ENCODE measurements at regions not wholly inside any gene's neighbourhood (a gene's known extent, or its start where the extent isn't known, plus 50 kb on each side); places are given as distances from the start of the nearest gene placed in this dataset.
A peak's percentile ranks its signal among the peaks of the same experiment; 100 is the strongest.
"Not testable (repeated sequence)": the region's sequence is repeated elsewhere in the genome, so short reads cannot be mapped to it uniquely, and the experiment has no call there.

- H3K27ac Mint-ChIP-seq; H3K27ac ChIP-seq (ENCODE audit: low read depth); H3K9me3 Mint-ChIP-seq; H3K79me2 ChIP-seq (replicated peaks; ENCODE audit: insufficient read depth); H3F3A ChIP-seq (replicated peaks; ENCODE audit: low read depth); ATAC-seq; H3K36me3 ChIP-seq (ENCODE audit: insufficient read depth); H3K9me2 ChIP-seq (ENCODE audit: insufficient read depth); H2AFZ ChIP-seq; H3K4me1 ChIP-seq (ENCODE audit: insufficient read depth); DNase-seq (ENCODE audit: low spot score); H4K20me1 ChIP-seq (replicated peaks; ENCODE audit: insufficient read depth); H3K36me3 Mint-ChIP-seq (ENCODE audit: low read depth): not testable (repeated sequence)
- peaks cover 23% of the 10 kb centered on the region for H3K27me3 Mint-ChIP-seq (ENCODE audit: insufficient read depth, low read depth, poor library complexity)
- Histone ChIP-seq H3K27me3 (ENCODE audit: insufficient read depth) (peaks cover 29% of the 10 kb centered on the region), H3K4me3 (peak overlapping the region; percentile 69), H3K4me2 (peak overlapping the region; percentile 87; the same call in 1 of the 2 replicates)
- peak overlapping the region; percentile 80 for H3K4me3 Mint-ChIP-seq
- peaks cover 11% of the 10 kb centered on the region for H3K4me1 Mint-ChIP-seq
These were observed 59.3 kb upstream of the MSMB start for GRCh38 chr10:46105416-46105815.

- Histone ChIP-seq H3K4me2 (peak overlapping the region; percentile 87), H3K4me3 (peak overlapping the region; percentile 69), H3K27me3 (ENCODE audit: insufficient read depth) (peaks cover 29% of the 10 kb centered on the region)
- H3K36me3 ChIP-seq (ENCODE audit: insufficient read depth); H2AFZ ChIP-seq; DNase-seq (ENCODE audit: low spot score); H3K4me1 ChIP-seq (ENCODE audit: insufficient read depth); H3K9me2 ChIP-seq (ENCODE audit: insufficient read depth); H3K27ac ChIP-seq (ENCODE audit: low read depth); H3K79me2 ChIP-seq (replicated peaks; ENCODE audit: insufficient read depth); H3F3A ChIP-seq (replicated peaks; ENCODE audit: low read depth); H3K27ac Mint-ChIP-seq; H3K36me3 Mint-ChIP-seq (ENCODE audit: low read depth); H3K9me3 Mint-ChIP-seq; H4K20me1 ChIP-seq (replicated peaks; ENCODE audit: insufficient read depth): not testable (repeated sequence)
- Mint-ChIP-seq H3K4me3 (peak overlapping the region; percentile 80), H3K4me1 (peaks cover 11% of the 10 kb centered on the region), H3K27me3 (ENCODE audit: insufficient read depth, low read depth, poor library complexity) (peaks cover 23% of the 10 kb centered on the region)
- peak; percentile 64 for ATAC-seq
These were observed 59.9 kb upstream of the MSMB start for GRCh38 chr10:46105856-46106409.

GRCh38 chr10:46106410-46107255, 60.6 kb upstream of the MSMB start:
- peaks cover 29% of the 10 kb centered on the region for H3K27me3 ChIP-seq (ENCODE audit: insufficient read depth)

More at GRCh38 chr10:46106410-46107255, 60.6 kb upstream of the MSMB start:
- H3K9me3 Mint-ChIP-seq = no peaks in the 10 kb centered on the region; the same call in 2 of the 3 replicates
- H2AFZ ChIP-seq = peak overlapping the region; percentile 95
- H3K4me2 ChIP-seq = peak overlapping the region; percentile 87
- no peaks in the 10 kb centered on the region for H4K20me1 ChIP-seq (replicated peaks; ENCODE audit: insufficient read depth)
- H3K27me3 Mint-ChIP-seq (ENCODE audit: insufficient read depth, low read depth, poor library complexity) = peaks cover 23% of the 10 kb centered on the region
- no peak overlapping the region for H3K27ac Mint-ChIP-seq
- 0 out of 2 replicates have a peak, but pooled peaks cover 4% of the 10 kb centered on the region for H3F3A ChIP-seq (replicated peaks; ENCODE audit: low read depth)
- H3K36me3 Mint-ChIP-seq (ENCODE audit: low read depth) = no peaks in the 10 kb centered on the region; the same call in 2 of the 3 replicates
- H3K4me3 Mint-ChIP-seq = peak overlapping the region; percentile 80
- ATAC-seq (peak; percentile 95), DNase-seq (ENCODE audit: low spot score) (peak; percentile 86)
- no peaks in the 10 kb centered on the region for H3K9me2 ChIP-seq (ENCODE audit: insufficient read depth)
- peaks cover 11% of the 10 kb centered on the region for H3K4me1 Mint-ChIP-seq
- no peak overlapping the region for H3K27ac ChIP-seq (ENCODE audit: low read depth)
- peak overlapping the region; percentile 69 for H3K4me3 ChIP-seq
- H3K4me1 ChIP-seq (ENCODE audit: insufficient read depth) = peaks cover 6% of the 10 kb centered on the region
- no peaks in the 10 kb centered on the region for H3K79me2 ChIP-seq (replicated peaks; ENCODE audit: insufficient read depth)
- H3K36me3 ChIP-seq (ENCODE audit: insufficient read depth) = no peaks in the 10 kb centered on the region
- TF ChIP-seq ZNF462 (CRISPR knock-in tag; IDR thresholded peaks at IDR 0.05) (no peak), EZH2 (IDR thresholded peaks at IDR 0.05; ENCODE audit: low read depth, unreplicated experiment) (peak; percentile 9), JUNB (IDR thresholded peaks at IDR 0.05; ENCODE audit: unreplicated experiment) (no peak), ZNF331 (CRISPR knock-in tag; IDR thresholded peaks at IDR 0.05; ENCODE audit: low read depth) (no peak)

Measured in GM23338 (cell line).